ENCODE measurements at regions not wholly inside any gene's neighbourhood (a gene's known extent, or its start where the extent isn't known, plus 50 kb on each side); places are given as distances from the start of the nearest gene placed in this dataset.

DNA sequence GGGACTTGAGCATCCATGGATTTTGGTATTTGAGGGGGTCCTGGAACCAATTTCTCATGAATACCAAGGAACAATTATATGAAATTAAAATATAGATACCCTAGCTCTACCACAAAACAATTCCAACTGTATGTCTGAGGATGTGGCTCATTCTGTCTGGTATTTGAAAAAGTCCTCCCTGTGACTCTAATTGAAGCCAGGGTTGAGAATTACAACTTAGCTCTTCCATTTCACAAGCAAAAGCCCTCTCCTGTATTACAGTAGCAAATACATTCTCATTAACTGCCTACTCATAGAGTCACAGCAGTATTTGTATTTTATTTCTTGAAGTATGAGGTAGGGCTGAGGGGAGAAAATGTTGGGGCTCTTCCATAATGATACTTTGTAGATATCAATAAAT, 187.8 kb upstream of the OLFM3 start:
- no peak overlapping the region for H3K4me3 ChIP-seq (ENCODE audit: low read depth, low read length)
- H3K27me3 ChIP-seq (ENCODE audit: control insufficient read depth, insufficient read depth, low read length): no peaks in the 10 kb centered on the region
- H3K36me3 ChIP-seq (ENCODE audit: control insufficient read depth, insufficient read depth, low read length): no peaks in the 10 kb centered on the region
- FAIRE-seq: no peak
- TF ChIP-seq, protein P1, sequence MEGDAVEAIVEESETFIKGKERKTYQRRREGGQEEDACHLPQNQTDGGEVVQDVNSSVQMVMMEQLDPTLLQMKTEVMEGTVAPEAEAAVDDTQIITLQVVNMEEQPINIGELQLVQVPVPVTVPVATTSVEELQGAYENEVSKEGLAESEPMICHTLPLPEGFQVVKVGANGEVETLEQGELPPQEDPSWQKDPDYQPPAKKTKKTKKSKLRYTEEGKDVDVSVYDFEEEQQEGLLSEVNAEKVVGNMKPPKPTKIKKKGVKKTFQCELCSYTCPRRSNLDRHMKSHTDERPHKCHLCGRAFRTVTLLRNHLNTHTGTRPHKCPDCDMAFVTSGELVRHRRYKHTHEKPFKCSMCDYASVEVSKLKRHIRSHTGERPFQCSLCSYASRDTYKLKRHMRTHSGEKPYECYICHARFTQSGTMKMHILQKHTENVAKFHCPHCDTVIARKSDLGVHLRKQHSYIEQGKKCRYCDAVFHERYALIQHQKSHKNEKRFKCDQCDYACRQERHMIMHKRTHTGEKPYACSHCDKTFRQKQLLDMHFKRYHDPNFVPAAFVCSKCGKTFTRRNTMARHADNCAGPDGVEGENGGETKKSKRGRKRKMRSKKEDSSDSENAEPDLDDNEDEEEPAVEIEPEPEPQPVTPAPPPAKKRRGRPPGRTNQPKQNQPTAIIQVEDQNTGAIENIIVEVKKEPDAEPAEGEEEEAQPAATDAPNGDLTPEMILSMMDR (IDR thresholded peaks at IDR 0.05; ENCODE audit: insufficient read depth, low read length, severe bottlenecking): no peak
- DNase-seq (ENCODE audit: low read depth): no peak

DNA sequence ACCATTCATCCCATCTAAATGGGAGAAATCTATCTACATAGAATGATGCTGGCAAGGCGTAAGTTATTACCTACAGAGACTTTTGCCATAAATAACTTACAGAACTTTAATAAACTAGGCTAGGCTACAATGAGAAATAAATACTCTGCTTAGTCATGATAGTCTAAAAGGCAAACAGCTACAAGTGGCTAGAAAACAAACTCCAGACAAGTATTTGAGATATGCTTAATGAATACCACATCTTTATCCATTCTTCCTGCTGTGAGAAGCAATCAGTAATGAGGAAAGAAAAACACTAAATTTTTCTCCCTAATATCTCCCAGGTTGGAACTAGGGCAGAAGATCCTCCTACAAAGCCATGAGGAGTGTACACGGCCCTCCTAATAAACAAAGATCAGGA, 187.0 kb upstream of the OLFM3 start:
- Histone ChIP-seq H3K27me3 (ENCODE audit: control insufficient read depth, insufficient read depth, low read length) (no peaks in the 10 kb centered on the region), H3K36me3 (ENCODE audit: control insufficient read depth, insufficient read depth, low read length) (no peaks in the 10 kb centered on the region), H3K4me3 (ENCODE audit: low read depth, low read length) (no peak overlapping the region)
- TF ChIP-seq, protein P1 (IDR thresholded peaks at IDR 0.05; ENCODE audit: insufficient read depth, low read length, severe bottlenecking): no peak
- no peak for DNase-seq (ENCODE audit: low read depth)
- no peak for FAIRE-seq

DNA sequence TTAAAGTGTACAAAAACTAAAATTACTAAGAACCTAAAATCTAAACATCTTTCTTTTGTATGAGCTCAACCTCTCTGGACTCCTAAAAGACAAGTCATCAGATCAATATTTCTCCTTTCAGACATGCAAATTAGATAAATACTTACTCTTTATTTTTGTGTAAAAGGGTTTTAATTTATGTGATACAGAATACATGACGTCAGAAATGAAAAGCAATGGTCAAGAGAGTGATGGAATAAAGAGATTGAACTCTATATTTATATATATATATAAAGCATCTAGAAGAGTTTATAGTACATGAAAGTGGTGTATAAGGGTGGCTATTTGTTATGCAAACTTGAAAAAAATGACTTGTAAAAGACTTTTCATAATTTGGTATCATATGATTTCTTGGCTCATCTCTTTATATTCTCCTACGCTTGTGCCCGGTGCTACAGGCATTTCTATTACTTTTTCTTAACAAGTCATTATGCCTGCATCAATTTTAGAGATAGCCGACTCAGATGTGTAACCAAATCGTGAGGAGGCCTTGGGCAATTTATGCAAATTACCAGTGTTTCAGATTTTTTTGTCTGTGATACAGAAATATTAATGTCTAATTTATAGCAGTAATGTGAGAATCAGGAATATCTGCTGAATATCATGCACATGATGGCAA, 186.0 kb upstream of the OLFM3 start:
- DNase-seq (ENCODE audit: low read depth) (no peak), FAIRE-seq (no peak)
- H3K27me3 ChIP-seq (ENCODE audit: control insufficient read depth, insufficient read depth, low read length): no peaks in the 10 kb centered on the region
- no peak overlapping the region for H3K4me3 ChIP-seq (ENCODE audit: low read depth, low read length)
- no peaks in the 10 kb centered on the region for H3K36me3 ChIP-seq (ENCODE audit: control insufficient read depth, insufficient read depth, low read length)
- TF ChIP-seq, protein P1 (IDR thresholded peaks at IDR 0.05; ENCODE audit: insufficient read depth, low read length, severe bottlenecking): no peak

DNA sequence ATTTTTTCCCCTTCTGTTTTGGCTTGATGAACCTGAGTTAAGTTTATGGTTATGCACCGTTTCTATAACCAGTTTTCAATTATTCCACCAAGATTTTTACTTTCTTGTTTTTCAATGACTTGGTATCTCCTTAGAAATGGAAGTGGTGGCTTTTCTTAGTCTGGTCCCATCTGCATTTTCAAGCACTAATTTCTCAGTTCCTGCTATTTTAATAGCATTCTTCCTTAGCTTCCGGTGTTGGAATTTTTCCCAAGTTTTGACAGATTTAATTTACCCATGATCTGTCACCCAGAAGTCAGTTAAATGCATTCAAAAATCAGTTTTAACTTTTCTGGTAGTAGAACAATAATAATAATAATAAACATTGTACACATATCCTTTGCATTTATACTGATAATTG, 184.6 kb upstream of the OLFM3 start:
- H3K27me3 ChIP-seq (ENCODE audit: control insufficient read depth, insufficient read depth, low read length): no peaks in the 10 kb centered on the region
- TF ChIP-seq, protein P1 (IDR thresholded peaks at IDR 0.05; ENCODE audit: insufficient read depth, low read length, severe bottlenecking): no peak
- no peak for FAIRE-seq
- H3K36me3 ChIP-seq (ENCODE audit: control insufficient read depth, insufficient read depth, low read length): no peaks in the 10 kb centered on the region
- DNase-seq (ENCODE audit: low read depth): no peak
- H3K4me3 ChIP-seq (ENCODE audit: low read depth, low read length): no peak overlapping the region

DNA sequence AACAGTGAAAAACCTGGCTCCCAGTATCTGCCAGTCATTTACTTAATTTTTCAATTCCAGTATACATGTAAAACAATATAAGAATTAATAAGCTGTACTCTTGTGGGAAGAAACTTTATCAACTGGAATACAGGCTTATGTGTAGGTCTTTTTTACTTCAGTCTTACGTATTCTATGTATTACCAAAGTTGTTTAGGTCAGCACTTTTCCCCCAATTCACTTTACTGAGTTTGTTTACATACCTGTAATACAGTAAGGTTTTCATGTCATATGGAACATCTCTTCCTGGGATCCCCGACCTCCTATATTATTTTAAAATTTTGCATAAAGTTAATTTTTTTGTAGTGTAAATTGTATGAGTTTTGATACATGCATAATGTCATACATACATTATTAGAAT, 181.8 kb upstream of the OLFM3 start:
- H3K36me3 ChIP-seq (ENCODE audit: control insufficient read depth, insufficient read depth, low read length): no peaks in the 10 kb centered on the region
- DNase-seq (ENCODE audit: low read depth) (no peak), FAIRE-seq (no peak)
- TF ChIP-seq, protein P1 (IDR thresholded peaks at IDR 0.05; ENCODE audit: insufficient read depth, low read length, severe bottlenecking): no peak
- H3K4me3 ChIP-seq (ENCODE audit: low read depth, low read length): no peak overlapping the region
- H3K27me3 ChIP-seq (ENCODE audit: control insufficient read depth, insufficient read depth, low read length): no peaks in the 10 kb centered on the region

DNA sequence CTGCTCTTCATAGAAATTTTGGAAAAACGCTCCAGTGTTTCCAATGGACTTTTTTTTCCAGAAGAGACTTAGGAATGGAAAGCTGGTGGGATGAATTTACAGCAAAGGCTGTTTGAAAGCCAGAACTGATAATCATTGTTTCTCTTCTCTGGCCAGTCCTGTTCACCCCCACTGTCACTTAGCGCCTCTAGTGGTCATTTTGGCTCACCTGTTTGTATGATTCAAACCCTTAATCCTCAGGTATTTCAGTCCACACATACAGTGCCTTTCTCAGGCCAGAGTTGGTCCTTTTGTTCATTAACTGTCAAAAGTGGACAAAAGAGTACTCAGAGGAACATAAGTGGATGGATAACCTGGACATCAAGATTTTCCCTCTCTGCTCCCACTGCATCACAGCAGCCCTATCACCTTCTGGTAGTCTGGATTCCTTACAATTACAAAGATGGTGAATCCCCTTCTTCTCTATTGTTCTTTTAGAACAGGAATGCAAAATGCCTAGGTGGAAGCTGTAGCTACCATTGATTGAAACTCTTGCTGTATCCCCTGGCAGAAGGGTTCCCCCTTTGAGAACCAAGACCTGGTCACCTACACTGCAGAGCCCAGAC, 177.6 kb upstream of the OLFM3 start:
- TF ChIP-seq, protein P1 (IDR thresholded peaks at IDR 0.05; ENCODE audit: insufficient read depth, low read length, severe bottlenecking): peak; percentile 16
- DNase-seq (ENCODE audit: low read depth) (no peak), FAIRE-seq (no peak)
- H3K36me3 ChIP-seq (ENCODE audit: control insufficient read depth, insufficient read depth, low read length): no peaks in the 10 kb centered on the region
- no peaks in the 10 kb centered on the region for H3K27me3 ChIP-seq (ENCODE audit: control insufficient read depth, insufficient read depth, low read length)
- H3K4me3 ChIP-seq (ENCODE audit: low read depth, low read length): no peak overlapping the region
